ENCODE measurements at regions not wholly inside any gene's neighbourhood (a gene's known extent, or its start where the extent isn't known, plus 50 kb on each side); places are given as distances from the start of the nearest gene placed in this dataset.

GRCh38 chr5:42889311-42889933 is 77.7 kb upstream of the SELENOP start (continued):
- TF ChIP-seq STAT5A (IDR thresholded peaks at IDR 0.05; ENCODE audit: borderline replicate concordance, low read length) = 0 out of 2 replicates have a peak, but pooled peaks have one; percentile 1
- TF ChIP-seq HMBOX1 (IDR thresholded peaks at IDR 0.05) = peak; percentile 81
- TF ChIP-seq SMAD2 (IDR thresholded peaks at IDR 0.05; ENCODE audit: low read depth, low read length) = no peak
- TF ChIP-seq E2F6 (IDR thresholded peaks at IDR 0.05; ENCODE audit: borderline replicate concordance in 1 of 2, extremely low read depth in 1 of 2, insufficient read depth in 1 of 2, insufficient read length in 1 of 2, low read depth in 1 of 2, low read length in 1 of 2, poor library complexity in 1 of 2, severe bottlenecking in 1 of 2) = no peak
- TF ChIP-seq ELK3 (CRISPR knock-in tag; IDR thresholded peaks at IDR 0.05) = no peak
- TF ChIP-seq CHCHD3 (CRISPR knock-in tag; IDR thresholded peaks at IDR 0.05) = 0 out of 2 replicates have a peak, but pooled peaks have one; percentile 19
- peak; percentile 70 for TF ChIP-seq TEAD4 (IDR thresholded peaks at IDR 0.05; ENCODE audit: low read length)
- TF ChIP-seq TEAD4 (CRISPR knock-in tag; IDR thresholded peaks at IDR 0.05; ENCODE audit: borderline replicate concordance) = no peak
- no peak for TF ChIP-seq PTTG1 (tag; IDR thresholded peaks at IDR 0.05; ENCODE audit: low read depth)
- TF ChIP-seq U2AF1 (optimal IDR thresholded peaks at IDR 0.05; ENCODE audit: low read depth, low read length) = no peak
- TF ChIP-seq ZNF584 (CRISPR knock-in tag; IDR thresholded peaks at IDR 0.05; ENCODE audit: low read depth) = no peak
- no peak for TF ChIP-seq MYBL2 (IDR thresholded peaks at IDR 0.05; ENCODE audit: low read depth)
- TF ChIP-seq MYBL2 (CRISPR knock-in tag; IDR thresholded peaks at IDR 0.05; ENCODE audit: borderline replicate concordance) = no peak
- TF ChIP-seq ZNF280B (CRISPR knock-in tag; IDR thresholded peaks at IDR 0.05) = no peak
- no peak for TF ChIP-seq ZNF551 (CRISPR knock-in tag; IDR thresholded peaks at IDR 0.05)
- TF ChIP-seq CBFB (CRISPR knock-in tag; IDR thresholded peaks at IDR 0.05) = no peak
- TF ChIP-seq HDAC3 (IDR thresholded peaks at IDR 0.05; ENCODE audit: borderline replicate concordance, partially characterized antibody) = no peak
- TF ChIP-seq MXI1 (IDR thresholded peaks at IDR 0.05; ENCODE audit: low read depth, low read length) = no peak
- TF ChIP-seq ETV6 (IDR thresholded peaks at IDR 0.05; ENCODE audit: borderline replicate concordance in 1 of 2, low read depth in 2 of 2, low read length in 1 of 2) = no peak
- no peak for TF ChIP-seq ETV6 (CRISPR knock-in tag; IDR thresholded peaks at IDR 0.05; ENCODE audit: borderline replicate concordance)
- TF ChIP-seq RAD21 (CRISPR knock-in tag; conservative IDR thresholded peaks at IDR 0.05 in 1 of 2, IDR thresholded peaks at IDR 0.05 in 1 of 2) = peak; percentile 97 to 99

Data from K562 (cell line).